SK-N-SH (cell line): ENCODE measurements at regions not wholly inside any gene's neighbourhood (a gene's known extent, or its start where the extent isn't known, plus 50 kb on each side); places are given as distances from the start of the nearest gene placed in this dataset.

Experiments used
- CTCF ChIA-PET: fragments of 300-600, 350-600 bp; formaldehyde crosslinking; extraction: SDS; loops from one replicate; lab custom pipeline; 2021; lab: Yijun Ruan, JAX
- POLR2A ChIA-PET: fragments of 350-600 bp; sonication (Branson Sonifier 250); formaldehyde crosslinking; extraction: SDS; loops from one replicate; lab custom pipeline; 2020; ENCODE audit warnings: antibody characterized with exemption, inconsistent platforms; lab: Yijun Ruan, JAX
- DNase-seq: peaks from one replicate; pipeline ENCODE4 v3.0.0; 2012
- H2AFZ ChIP-seq: fragments of 200-600 bp; sonication (generic); 2 replicates; pipeline ENCODE4 v1.8.1; 2016; ENCODE audit warnings: antibody characterized with exemption, mild to moderate bottlenecking, low read depth
- H3F3A ChIP-seq: fragments of 200-600 bp; sonication (generic); replicated peaks from 2 replicates; pipeline ENCODE3; 2016; ENCODE audit warnings: antibody characterized with exemption, mild to moderate bottlenecking; ENCODE audit not compliant: insufficient read depth
- H3K27ac ChIP-seq, 2 experiments: fragments of 200-500 bp in 1 of 2; fragments of 200-600 bp in 1 of 2; sonication (Bioruptor generic) in 1 of 2; sonication (generic), shearing (Covaris generic) in 1 of 2; 2 replicates each; pipeline versions ENCODE4 v1.5.1 to v1.6.1; 2014 to 2016; ENCODE audit warnings: low read depth in 2 of 2, inconsistent platforms in 1 of 2, low read length in 1 of 2, mild to moderate bottlenecking in 1 of 2, mixed read lengths in 1 of 2
- H3K27me3 ChIP-seq: fragments of 200-600 bp; sonication (generic), shearing (Covaris generic); 2 replicates; pipeline ENCODE4 v1.6.1; 2016; ENCODE audit warnings: mixed run types; ENCODE audit not compliant: insufficient read depth
- H3K36me3 ChIP-seq, 2 experiments: fragments of 200-500 bp in 1 of 2; fragments of 200-600 bp in 1 of 2; sonication (Bioruptor generic) in 1 of 2; sonication (generic) in 1 of 2; replicated peaks in 1 of 2; 2 replicates each; pipeline versions ENCODE3 to v1.5.1; 2014 to 2016; ENCODE audit warnings: low read length in 1 of 2, mild to moderate bottlenecking in 1 of 2; ENCODE audit not compliant: insufficient read depth in 2 of 2, control insufficient read depth in 1 of 2
- H3K4me1 ChIP-seq, 2 experiments: fragments of 200-500 bp in 1 of 2; fragments of 200-600 bp in 1 of 2; sonication (Bioruptor generic) in 1 of 2; sonication (generic), shearing (Covaris generic) in 1 of 2; 2 replicates each; pipeline versions ENCODE4 v1.5.1 to v1.6.1; 2014 to 2016; ENCODE audit warnings: low read depth in 1 of 2, low read length in 1 of 2, mixed run types in 1 of 2; ENCODE audit not compliant: insufficient read depth in 2 of 2, control insufficient read depth in 1 of 2
- H3K4me2 ChIP-seq: fragments of 200-600 bp; sonication (generic), shearing (Covaris generic); 2 replicates; pipeline ENCODE4 v1.6.1; 2017; ENCODE audit warnings: mixed run types
- H3K4me3 ChIP-seq, 2 experiments: fragments of 200-500 bp in 1 of 2; fragments of 200-600 bp in 1 of 2; sonication (Bioruptor generic) in 1 of 2; sonication (generic), shearing (Covaris generic) in 1 of 2; 2 replicates each; pipeline versions ENCODE4 v1.5.1 to v1.8.1; 2014 to 2016; ENCODE audit warnings: low read depth in 2 of 2, inconsistent platforms in 1 of 2, low read length in 1 of 2, mild to moderate bottlenecking in 1 of 2, mixed read lengths in 1 of 2, moderate library complexity in 1 of 2
- H3K79me2 ChIP-seq: fragments of 200-600 bp; sonication (generic); 2 replicates; pipeline ENCODE4 v1.8.1; 2017; ENCODE audit warnings: mild to moderate bottlenecking; ENCODE audit not compliant: insufficient read depth
- H3K9ac ChIP-seq: fragments of 200-600 bp; sonication (generic); 2 replicates; pipeline ENCODE4 v1.6.1; 2017; ENCODE audit warnings: mixed run types
- H3K9me2 ChIP-seq: fragments of 200-600 bp; sonication (generic); 2 replicates; pipeline ENCODE4 v1.6.1; 2017; ENCODE audit warnings: mixed run types
- H3K9me3 ChIP-seq: fragments of 200-600 bp; sonication (generic); 2 replicates; pipeline ENCODE4 v1.6.1; 2017; ENCODE audit warnings: mixed run types, mild to moderate bottlenecking, moderate library complexity
- H4K20me1 ChIP-seq: fragments of 200-600 bp; sonication (generic); 2 replicates; pipeline ENCODE4 v1.6.1; 2017; ENCODE audit warnings: mild to moderate bottlenecking, mixed run types; ENCODE audit not compliant: insufficient read depth
- CHD2 ChIP-seq: fragments of 150-350 bp; IDR thresholded peaks from 2 replicates; pipeline ENCODE4 v1.6.1; 2018; ENCODE audit warnings: low read length; ENCODE audit not compliant: partially characterized antibody
- ELF1 ChIP-seq: IDR thresholded peaks from 2 replicates; pipeline ENCODE4 v1.4.0; 2012
- EZH2phosphoT487 ChIP-seq: fragments of 200-600 bp; sonication (generic); IDR thresholded peaks from 2 replicates; pipeline ENCODE4 v1.6.1; 2017; ENCODE audit warnings: low read depth, mixed run types, mild to moderate bottlenecking, antibody characterized with exemption, moderate library complexity, borderline replicate concordance
- GABPA ChIP-seq: IDR thresholded peaks from 2 replicates; pipeline ENCODE4 v1.4.0; 2012; ENCODE audit warnings: low read depth, mild to moderate bottlenecking
- GATA2 ChIP-seq: sonication (generic); formaldehyde crosslinking; IDR thresholded peaks from 2 replicates; pipeline ENCODE4 v1.5.0; 2020; ENCODE audit warnings: mild to moderate bottlenecking, missing genetic modification reagents
- JUND ChIP-seq: IDR thresholded peaks from 2 replicates; pipeline ENCODE4 v1.4.0; 2012
- NFIC ChIP-seq: IDR thresholded peaks from 2 replicates; pipeline ENCODE4 v1.4.0; 2012; ENCODE audit warnings: borderline replicate concordance
- PBX3 ChIP-seq: IDR thresholded peaks from 2 replicates; pipeline ENCODE4; 2012
- RAD21 ChIP-seq: IDR thresholded peaks from 2 replicates; pipeline ENCODE4 v1.6.1; 2012; ENCODE audit warnings: mild to moderate bottlenecking, low read length
- RCOR1 ChIP-seq: fragments of 150-350 bp; IDR thresholded peaks from 2 replicates; pipeline ENCODE4 v1.6.1; 2017; ENCODE audit warnings: antibody characterized with exemption, low read length
- RFX5 ChIP-seq: IDR thresholded peaks from 2 replicates; pipeline ENCODE4 v1.6.1; 2012; ENCODE audit warnings: mild to moderate bottlenecking, improper control_type of control experiment, low read length
- SIN3A ChIP-seq: IDR thresholded peaks from 2 replicates; pipeline ENCODE4 v1.6.1; 2012; ENCODE audit warnings: low read depth, mild to moderate bottlenecking, low read length, moderate library complexity, borderline replicate concordance
- TCF12 ChIP-seq: IDR thresholded peaks from 2 replicates; pipeline ENCODE4 v1.4.0; 2012
- USF1 ChIP-seq: IDR thresholded peaks from 2 replicates; pipeline ENCODE4 v1.4.0; 2012; ENCODE audit warnings: low read depth, borderline replicate concordance
- WGBS: methylation state at CpG from one replicate; pipeline ENCODE4 v1.1.6; 2017; ENCODE audit warnings: low lambda C conversion rate; 5-methylcytosine and 5-hydroxymethylcytosine counted together

GRCh38 chr6:40899684-40900155 lies 139.3 kb downstream of the UNC5CL start:
- H3K9ac ChIP-seq, result no peak overlapping the region
- H3K27me3 ChIP-seq, result no peaks in the 10 kb centered on the region
- no peak overlapping the region for H2AFZ ChIP-seq
- no peaks in the 10 kb centered on the region for H3K79me2 ChIP-seq
- 48% methylated on average over 6 of the region's 7 CpGs for WGBS
- no peak for DNase-seq
- H4K20me1 ChIP-seq, result no peaks in the 10 kb centered on the region
- H3K4me2 ChIP-seq, result no peak overlapping the region
- no peaks in the 10 kb centered on the region for H3K9me2 ChIP-seq
- no peak overlapping the region for H3K4me3 ChIP-seq
- no peaks in the 10 kb centered on the region for H3F3A ChIP-seq
- no peaks in the 10 kb centered on the region for H3K9me3 ChIP-seq
- H3K4me1 ChIP-seq, result no peaks in the 10 kb centered on the region
- no peaks in the 10 kb centered on the region for H3K36me3 ChIP-seq
- ChIA-PET CTCF (interaction anchor here (1.4 to 2.6 kb wide), 2 partner anchors 12 to 25 kb away, joined by 3 to 15 read pairs; no protein-coding TSS in a partner anchor), POLR2A (no interaction called here)
- no peak overlapping the region for H3K27ac ChIP-seq
- TF ChIP-seq GATA2, result no peak
- no peak for TF ChIP-seq PBX3
- no peak for TF ChIP-seq JUND

- H3K9me3 ChIP-seq, result no peaks in the 10 kb centered on the region
- H3K27me3 ChIP-seq, result no peaks in the 10 kb centered on the region
- no peaks in the 10 kb centered on the region for H3F3A ChIP-seq
- 80% methylated on average over 1 of the region's 1 CpG for WGBS
- H3K9ac ChIP-seq, result no peak overlapping the region
- H3K36me3 ChIP-seq, result no peaks in the 10 kb centered on the region
- H3K4me2 ChIP-seq, result no peak overlapping the region
- CTCF ChIA-PET, result no interaction called here
- no peak overlapping the region for H3K27ac ChIP-seq
- TF ChIP-seq CHD2, result no peak
- no peak for TF ChIP-seq JUND
- no peak for TF ChIP-seq NFIC
- no peak for TF ChIP-seq RAD21
- TF ChIP-seq EZH2phosphoT487, result no peak
- no peak for TF ChIP-seq SIN3A
- no peak for TF ChIP-seq RFX5
- no peak for TF ChIP-seq GABPA
- no peak for TF ChIP-seq TCF12
- no peak for TF ChIP-seq RCOR1
- TF ChIP-seq, all 33 proteins: peak for 0
- POLR2A ChIA-PET, result no interaction called here
- H3K9me2 ChIP-seq, result no peaks in the 10 kb centered on the region
- H2AFZ ChIP-seq, result no peak overlapping the region
- no peaks in the 10 kb centered on the region for H3K79me2 ChIP-seq
- H3K4me3 ChIP-seq, result no peak overlapping the region
- no peak for DNase-seq
- no peaks in the 10 kb centered on the region for H3K4me1 ChIP-seq
- no peaks in the 10 kb centered on the region for H4K20me1 ChIP-seq
Observed at GRCh38 chr6:40898073-40898472, 140.9 kb downstream of the UNC5CL start.

- Histone ChIP-seq H3K27me3 (no peaks in the 10 kb centered on the region), H3K9ac (no peak overlapping the region), H4K20me1 (no peaks in the 10 kb centered on the region), H3F3A (no peaks in the 10 kb centered on the region), H3K4me3 (no peak overlapping the region), H2AFZ (no peak overlapping the region), H3K9me3 (no peaks in the 10 kb centered on the region), H3K36me3 (no peaks in the 10 kb centered on the region), H3K79me2 (no peaks in the 10 kb centered on the region), H3K27ac (no peak overlapping the region), H3K4me2 (no peak overlapping the region), H3K9me2 (no peaks in the 10 kb centered on the region), H3K4me1 (no peaks in the 10 kb centered on the region)
- 65% methylated on average over 10 of the region's 10 CpGs for WGBS
- POLR2A ChIA-PET, result no interaction called here
- TF ChIP-seq JUND (no peak), EZH2phosphoT487 (no peak), USF1 (no peak), ELF1 (no peak)
- CTCF ChIA-PET, result interaction anchor here (0.6 to 2.2 kb wide), 3 partner anchors 10 to 21 kb away, joined by 3 to 9 read pairs (median 3); no protein-coding TSS in a partner anchor
- no peak for DNase-seq
Observed at GRCh38 chr6:40897390-40898003, 141.5 kb downstream of the UNC5CL start.
